ENCODE measurements at regions not wholly inside any gene's neighbourhood (a gene's known extent, or its start where the extent isn't known, plus 50 kb on each side); places are given as distances from the start of the nearest gene placed in this dataset.
A peak's percentile ranks its signal among the peaks of the same experiment; 100 is the strongest.
"Not testable (repeated sequence)": the region's sequence is repeated elsewhere in the genome, so short reads cannot be mapped to it uniquely, and the experiment has no call there.

DNA sequence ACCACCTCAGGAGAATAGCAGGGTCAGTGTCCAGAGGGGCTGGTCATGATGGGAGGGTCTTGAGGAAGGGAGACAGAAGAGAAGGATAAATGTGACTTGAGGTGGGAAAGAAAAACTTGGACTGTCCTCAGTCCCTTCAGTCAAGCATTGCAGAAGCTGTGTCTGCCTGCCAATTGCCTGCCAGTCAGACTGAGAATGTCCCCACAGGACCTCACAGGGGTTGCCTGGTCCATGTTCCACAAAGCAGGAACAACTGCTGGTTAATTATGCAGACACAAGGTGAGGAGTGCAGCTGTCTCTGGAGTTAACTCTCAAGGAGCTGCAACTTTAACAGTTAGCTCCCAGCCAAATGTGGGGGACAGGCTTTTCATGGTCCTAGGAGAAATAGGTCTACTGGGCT lies 75.7 kb downstream of the TRIM43 start:
- peaks cover 7 to 27% of the 10 kb centered on the region in 2 donors for H3K4me1 ChIP-seq (ENCODE audit: control insufficient read depth in 2 of 2, insufficient read depth in 2 of 2, low read length in 2 of 2)
- H4K20me1 ChIP-seq (ENCODE audit: control insufficient read depth, insufficient read depth, low read length, poor library complexity, severe bottlenecking) = no peaks in the 10 kb centered on the region
- Mint-ChIP-seq H3K4me1 (peaks cover 30% of the 10 kb centered on the region), H3K27ac (no peak overlapping the region), H3K27me3 (no peaks in the 10 kb centered on the region), H3K9me3 (ENCODE audit: insufficient read depth) (no peaks in the 10 kb centered on the region), H3K4me3 (no peak overlapping the region)
- no peaks in the 10 kb centered on the region for H3K9me3 ChIP-seq (ENCODE audit: control extremely low read depth in 1 of 3, control insufficient read depth in 2 of 3, insufficient read depth in 1 of 3, low read length in 2 of 3)
- no peaks in the 10 kb centered on the region for H3K79me2 ChIP-seq (ENCODE audit: control insufficient read depth, insufficient read depth, low read length)
- intact Hi-C loops (cut with micrococcal nuclease) = no loop called here
- ChIA-PET CTCF (no interaction called here), POLR2A (no interaction called here)
- no peaks in the 10 kb centered on the region for H3K27me3 ChIP-seq (replicated peaks in 1 of 4; ENCODE audit: control extremely low read depth in 1 of 4, control insufficient read depth in 3 of 4, insufficient read depth in 4 of 4, low read length in 3 of 4)
- H3K4me2 ChIP-seq (replicated peaks; ENCODE audit: low read depth, low read length, poor library complexity, severe bottlenecking) = no peak overlapping the region
- ATAC-seq (ENCODE audit: low read depth) = no peak
- no peak for DNase-seq
- no peaks in the 10 kb centered on the region for H3K36me3 ChIP-seq (replicated peaks in 1 of 2; ENCODE audit: control extremely low read depth in 1 of 2, control insufficient read depth in 1 of 2, extremely low read depth in 1 of 2, insufficient read depth in 2 of 2, low read length in 1 of 2)
- H3K27ac ChIP-seq (ENCODE audit: low read length in 2 of 2) = no peak overlapping the region
- no peak overlapping the region for H3K4me3 ChIP-seq (ENCODE audit: control extremely low read depth in 1 of 5, extremely low read depth in 1 of 5, insufficient read depth in 1 of 5, low read depth in 2 of 5, low read length in 4 of 5)
- TF ChIP-seq EZH2 (IDR thresholded peaks at IDR 0.05; ENCODE audit: borderline replicate concordance, insufficient read depth, low read depth, low read length, poor library complexity, severe bottlenecking) = no peak
- TF ChIP-seq, protein P1, sequence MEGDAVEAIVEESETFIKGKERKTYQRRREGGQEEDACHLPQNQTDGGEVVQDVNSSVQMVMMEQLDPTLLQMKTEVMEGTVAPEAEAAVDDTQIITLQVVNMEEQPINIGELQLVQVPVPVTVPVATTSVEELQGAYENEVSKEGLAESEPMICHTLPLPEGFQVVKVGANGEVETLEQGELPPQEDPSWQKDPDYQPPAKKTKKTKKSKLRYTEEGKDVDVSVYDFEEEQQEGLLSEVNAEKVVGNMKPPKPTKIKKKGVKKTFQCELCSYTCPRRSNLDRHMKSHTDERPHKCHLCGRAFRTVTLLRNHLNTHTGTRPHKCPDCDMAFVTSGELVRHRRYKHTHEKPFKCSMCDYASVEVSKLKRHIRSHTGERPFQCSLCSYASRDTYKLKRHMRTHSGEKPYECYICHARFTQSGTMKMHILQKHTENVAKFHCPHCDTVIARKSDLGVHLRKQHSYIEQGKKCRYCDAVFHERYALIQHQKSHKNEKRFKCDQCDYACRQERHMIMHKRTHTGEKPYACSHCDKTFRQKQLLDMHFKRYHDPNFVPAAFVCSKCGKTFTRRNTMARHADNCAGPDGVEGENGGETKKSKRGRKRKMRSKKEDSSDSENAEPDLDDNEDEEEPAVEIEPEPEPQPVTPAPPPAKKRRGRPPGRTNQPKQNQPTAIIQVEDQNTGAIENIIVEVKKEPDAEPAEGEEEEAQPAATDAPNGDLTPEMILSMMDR (IDR thresholded peaks at IDR 0.05) = no peak
- H2AFZ ChIP-seq (ENCODE audit: insufficient read depth, low read depth, low read length, poor library complexity, severe bottlenecking) = no peak overlapping the region
- H3K9ac ChIP-seq (ENCODE audit: low read length) = no peak overlapping the region

DNA sequence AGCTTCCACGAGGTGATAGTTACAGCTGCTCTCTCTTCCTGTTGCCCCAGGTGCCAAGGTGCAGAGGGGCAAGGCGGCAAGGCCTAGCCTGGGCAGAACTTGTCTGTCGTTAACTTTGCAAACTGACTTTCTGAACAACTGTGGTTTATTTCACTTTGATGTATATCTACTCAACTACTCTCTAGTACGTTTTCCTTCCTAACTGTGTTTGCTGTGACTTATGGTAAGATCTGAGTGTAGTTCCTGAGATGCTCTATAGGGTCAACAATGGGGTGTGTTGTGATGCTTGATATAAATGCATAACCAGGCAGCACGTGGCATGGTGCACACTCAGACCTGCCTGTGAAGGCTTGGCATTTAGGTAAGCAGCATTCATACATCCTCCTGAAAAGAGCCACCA lies 77.1 kb downstream of the TRIM43 start:
- POLR2A ChIA-PET; H4K20me1 ChIP-seq (ENCODE audit: control insufficient read depth, insufficient read depth, low read length, poor library complexity, severe bottlenecking); H3K79me2 ChIP-seq (ENCODE audit: control insufficient read depth, insufficient read depth, low read length); H3K9ac ChIP-seq (ENCODE audit: low read length); CTCF ChIA-PET; H3K4me3 Mint-ChIP-seq; H3K27ac ChIP-seq (ENCODE audit: low read length in 2 of 2); H3K27me3 Mint-ChIP-seq; H3K4me2 ChIP-seq (replicated peaks; ENCODE audit: low read depth, low read length, poor library complexity, severe bottlenecking); H3K4me3 ChIP-seq (ENCODE audit: control extremely low read depth in 1 of 5, extremely low read depth in 1 of 5, insufficient read depth in 1 of 5, low read depth in 2 of 5, low read length in 4 of 5); intact Hi-C loops (cut with micrococcal nuclease); DNase-seq; H3K9me3 ChIP-seq (ENCODE audit: control extremely low read depth in 1 of 3, control insufficient read depth in 2 of 3, insufficient read depth in 1 of 3, low read length in 2 of 3); H3K27me3 ChIP-seq (replicated peaks in 1 of 4; ENCODE audit: control extremely low read depth in 1 of 4, control insufficient read depth in 3 of 4, insufficient read depth in 4 of 4, low read length in 3 of 4); H3K9me3 Mint-ChIP-seq (ENCODE audit: insufficient read depth); H3K36me3 ChIP-seq (replicated peaks in 1 of 2; ENCODE audit: control extremely low read depth in 1 of 2, control insufficient read depth in 1 of 2, extremely low read depth in 1 of 2, insufficient read depth in 2 of 2, low read length in 1 of 2): not testable (repeated sequence)
- peak; percentile 31 for ATAC-seq (ENCODE audit: low read depth)
- peaks cover 7 to 22% of the 10 kb centered on the region in 2 donors for H3K4me1 ChIP-seq (ENCODE audit: control insufficient read depth in 2 of 2, insufficient read depth in 2 of 2, low read length in 2 of 2)
- WGBS (ENCODE audit: insufficient coverage) = 32% methylated on average over 4 of the region's 5 CpGs
- Mint-ChIP-seq H3K27ac (peak overlapping the region; percentile 35), H3K4me1 (peaks cover 24% of the 10 kb centered on the region)
- H2AFZ ChIP-seq (ENCODE audit: insufficient read depth, low read depth, low read length, poor library complexity, severe bottlenecking) = peak overlapping the region; percentile 59
